Choroid plexus epithelial cell (primary cell): ENCODE measurements at regions not wholly inside any gene's neighbourhood (a gene's known extent, or its start where the extent isn't known, plus 50 kb on each side); places are given as distances from the start of the nearest gene placed in this dataset.

Source experiments
- DNase-seq: peaks from one replicate; pipeline ENCODE4 v3.0.0-alpha.2; 2010; ENCODE audit warnings: low read depth
- H3K4me3 ChIP-seq: 2 replicates; pipeline ENCODE4 v1.5.1; 2011; ENCODE audit warnings: low read depth, mild to moderate bottlenecking, control low read depth, low read length, moderate library complexity
- CTCF ChIP-seq: conservative IDR thresholded peaks from 2 replicates; pipeline ENCODE4 v1.5.1; 2011; ENCODE audit warnings: low read depth, mild to moderate bottlenecking, control low read depth, inconsistent platforms, low read length, moderate library complexity

GRCh38 chr2:9756692-9757250, 86.5 kb upstream of the TAF1B start:
- DNase-seq = no peak
- no peak for TF ChIP-seq CTCF
- no peak overlapping the region for H3K4me3 ChIP-seq

- no peak for DNase-seq
- no peak for TF ChIP-seq CTCF
- peak overlapping the region; percentile 53 for H3K4me3 ChIP-seq
Measured at GRCh38 chr2:9757501-9758264, 85.6 kb upstream of the TAF1B start.

- no peak for DNase-seq
- TF ChIP-seq CTCF = no peak
- H3K4me3 ChIP-seq = no peak overlapping the region
Measured at GRCh38 chr2:9758741-9759140, 84.5 kb upstream of the TAF1B start.

GRCh38 chr2:9760069-9760901, 83.0 kb upstream of the TAF1B start:
- TF ChIP-seq CTCF = no peak
- H3K4me3 ChIP-seq = no peak overlapping the region
- DNase-seq = no peak

GRCh38 chr2:9760902-9761228, 82.4 kb upstream of the TAF1B start:
- H3K4me3 ChIP-seq = no peak overlapping the region
- no peak for TF ChIP-seq CTCF
- no peak for DNase-seq

GRCh38 chr2:9761577-9761976, 81.7 kb upstream of the TAF1B start:
- no peak for DNase-seq
- no peak overlapping the region for H3K4me3 ChIP-seq
- no peak for TF ChIP-seq CTCF
